ENCODE measurements at regions not wholly inside any gene's neighbourhood (a gene's known extent, or its start where the extent isn't known, plus 50 kb on each side); places are given as distances from the start of the nearest gene placed in this dataset.

DNA sequence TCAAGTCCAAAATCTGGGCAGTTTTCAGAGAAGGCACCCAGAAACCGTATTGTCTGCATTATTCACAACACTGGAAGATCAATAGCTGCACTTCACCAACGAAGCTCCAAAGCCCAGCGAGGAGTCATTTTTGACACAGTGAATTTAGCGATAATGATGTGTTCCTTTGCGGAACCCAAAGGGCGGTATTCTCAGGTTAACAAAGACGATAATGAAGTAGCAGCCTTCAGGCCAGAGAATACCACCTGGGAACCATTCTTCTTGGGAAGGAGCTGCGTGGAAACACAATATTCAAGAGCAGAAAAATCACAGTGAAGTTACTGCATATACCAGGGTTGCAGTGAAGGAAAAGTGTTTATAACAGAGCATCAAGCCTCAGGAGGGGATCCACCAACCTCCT lies 381.0 kb downstream of the TOX3 start:
- TF ChIP-seq POLR2A (IDR thresholded peaks at IDR 0.05; ENCODE audit: low read depth, low read length): no peak
- no peak for TF ChIP-seq POLR2AphosphoS5 (IDR thresholded peaks at IDR 0.05; ENCODE audit: low read depth, low read length)

Measured in GM12892 (cell line).